Pancreas (tissue), 10 donors: ENCODE measurements at regions not wholly inside any gene's neighbourhood (a gene's known extent, or its start where the extent isn't known, plus 50 kb on each side); places are given as distances from the start of the nearest gene placed in this dataset.

Experiments used
- ATAC-seq, 4 donors: fragments of 200-7000 bp; cut with Tn5 transposase; one replicate each; pipeline versions ENCODE4 v1.8.0 to v1.9.1; 2020; ENCODE audit warnings: mild to moderate bottlenecking in 4 of 4, moderate library complexity in 4 of 4
- DNase-seq, 6 donors: peaks; one replicate each; pipeline ENCODE4 v3.0.0-alpha.2; 2020
- FAIRE-seq: peaks from 2 replicates; lab custom pipeline; 2012; peaks lifted over from hg19 to GRCh38; lab: Jason Lieb, UNC
- H3K27ac ChIP-seq, 4 donors: fragments of 200-600 bp; sonication (generic); 1 replicate in 3 of 4; 2 replicates in 1 of 4; pipeline versions ENCODE4 v1.5.0 to v1.8.0; 2020
- H3K27me3 ChIP-seq, 4 donors: fragments of 200-600 bp; one replicate each; pipeline ENCODE4 v1.8.0; 2021
- H3K36me3 ChIP-seq, 3 donors: fragments of 200-600 bp; sonication (generic) in 1 of 3; one replicate each; pipeline versions ENCODE4 v1.5.0 to v1.8.0; 2020 to 2021
- H3K4me1 ChIP-seq, 3 donors: fragments of 200-600 bp; one replicate each; pipeline ENCODE4 v1.8.0; 2021
- H3K4me3 ChIP-seq, 4 donors: fragments of 200-600 bp; sonication (generic) in 2 of 4; one replicate each; pipeline versions ENCODE4 v1.5.0 to v1.8.0; 2020 to 2021
- H3K9me3 ChIP-seq, 4 donors: fragments of 200-600 bp; one replicate each; pipeline ENCODE4 v1.8.0; 2021
- WGBS, 2 donors: extraction: QIAGEN DNeasy Blood & Tissue Kit; methylation state at CpG; one replicate each; pipeline ENCODE4 v1.1.7; 2013; 5-methylcytosine and 5-hydroxymethylcytosine counted together
- intact Hi-C, 3 donors: fragments of 100-400 bp; cut with DNase I; formaldehyde crosslinking; loops; one replicate each; pipeline versions ENCODE4 v1.11.1 to v1.14.2; 2022
- TF ChIP-seq, protein P1 (sequence below), 4 donors: fragments of 200-600 bp; sonication (generic) in 3 of 4; IDR thresholded peaks; one replicate each; pipeline versions ENCODE4 v1.5.0 to v1.8.0; 2021; ENCODE audit warnings: antibody characterized with exemption in 4 of 4
- donor health status: healthy with polysubstance abuse.
- donor health status: DM: no; HTN: no; CAD: no; lungs with moderate emphysema.
- donor health status: DM: no; HTN: no; CAD: no.
- donor health status: control.
- donor health status: control.
- donor health status: Bipolar disorder and iron deficiency.
- donor health status: DM: yes; HTN: yes; CAD: no.
- donor health status: DM: no; HTN: no; CAD: no.
- donor health status: DM: no; HTN: no; CAD: no.
- donor health status: DM: yes; HTN: yes; CAD: no.

DNA sequence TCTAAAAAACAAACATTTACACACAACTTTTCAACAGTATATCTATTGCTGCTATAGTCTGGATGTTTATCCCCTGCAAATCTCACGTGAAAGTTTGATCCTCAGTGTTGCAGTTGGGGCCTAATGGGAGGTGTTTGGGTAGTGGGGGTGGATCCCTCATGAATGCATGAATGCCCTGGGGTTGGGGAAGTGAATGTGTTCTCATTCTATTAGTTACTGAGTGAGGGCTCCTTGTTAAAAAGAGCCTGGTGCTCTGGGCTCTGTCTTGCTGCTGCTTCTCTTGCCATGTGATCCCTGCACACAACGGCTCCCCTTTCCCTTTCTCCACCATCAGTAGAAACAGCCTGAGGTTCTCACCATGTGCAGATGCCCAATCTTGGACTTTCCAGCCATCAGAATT is 242.7 kb upstream of the HTR2A start:
- Histone ChIP-seq H3K4me3 (no peak overlapping the region), H3K9me3 (no peaks in the 10 kb centered on the region), H3K36me3 (no peaks in the 10 kb centered on the region), H3K4me1 (peaks cover 9 to 14% (median 11%) of the 10 kb centered on the region in 3 donors), H3K27ac (no peak overlapping the region), H3K27me3 (no peaks in the 10 kb centered on the region)
- intact Hi-C loops = no loop called here
- ATAC-seq = no peak
- 84 to 89% methylated on average over 2 of the region's 2 CpGs for WGBS, 2 donors
- FAIRE-seq = no peak
- no peak for DNase-seq
- TF ChIP-seq, protein P1, sequence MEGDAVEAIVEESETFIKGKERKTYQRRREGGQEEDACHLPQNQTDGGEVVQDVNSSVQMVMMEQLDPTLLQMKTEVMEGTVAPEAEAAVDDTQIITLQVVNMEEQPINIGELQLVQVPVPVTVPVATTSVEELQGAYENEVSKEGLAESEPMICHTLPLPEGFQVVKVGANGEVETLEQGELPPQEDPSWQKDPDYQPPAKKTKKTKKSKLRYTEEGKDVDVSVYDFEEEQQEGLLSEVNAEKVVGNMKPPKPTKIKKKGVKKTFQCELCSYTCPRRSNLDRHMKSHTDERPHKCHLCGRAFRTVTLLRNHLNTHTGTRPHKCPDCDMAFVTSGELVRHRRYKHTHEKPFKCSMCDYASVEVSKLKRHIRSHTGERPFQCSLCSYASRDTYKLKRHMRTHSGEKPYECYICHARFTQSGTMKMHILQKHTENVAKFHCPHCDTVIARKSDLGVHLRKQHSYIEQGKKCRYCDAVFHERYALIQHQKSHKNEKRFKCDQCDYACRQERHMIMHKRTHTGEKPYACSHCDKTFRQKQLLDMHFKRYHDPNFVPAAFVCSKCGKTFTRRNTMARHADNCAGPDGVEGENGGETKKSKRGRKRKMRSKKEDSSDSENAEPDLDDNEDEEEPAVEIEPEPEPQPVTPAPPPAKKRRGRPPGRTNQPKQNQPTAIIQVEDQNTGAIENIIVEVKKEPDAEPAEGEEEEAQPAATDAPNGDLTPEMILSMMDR (IDR thresholded peaks at IDR 0.05) = no peak

DNA sequence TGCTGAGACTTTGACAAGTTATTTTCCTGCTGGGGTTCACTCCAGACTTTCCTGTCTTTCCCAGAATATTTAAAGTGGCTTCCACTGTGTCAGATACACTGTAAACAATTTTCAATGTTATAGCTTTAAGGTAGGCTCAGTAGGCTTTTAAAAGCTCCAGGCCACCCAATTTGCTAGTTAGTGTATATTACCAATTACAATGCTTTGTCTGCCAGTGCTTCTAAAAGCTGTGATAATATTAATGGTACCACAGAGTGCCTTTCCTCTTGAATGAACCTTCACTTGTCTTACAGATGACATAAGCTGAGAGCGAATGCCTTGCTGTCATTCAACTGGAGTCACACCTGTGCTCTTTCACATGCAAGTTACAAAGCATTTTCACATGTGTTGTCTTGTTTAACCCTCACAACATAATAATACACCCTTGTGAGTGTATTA is 239.7 kb upstream of the HTR2A start:
- no peak overlapping the region for H3K4me3 ChIP-seq
- ATAC-seq (peak; percentile 66 to 76 (median 70)), DNase-seq (peak in 1 of 6 donors; percentile 13), FAIRE-seq (no peak)
- TF ChIP-seq, protein P1 (IDR thresholded peaks at IDR 0.05) = no peak
- intact Hi-C loops = no loop called here
- H3K9me3 ChIP-seq = no peaks in the 10 kb centered on the region
- peak overlapping the region in 2 of 4 donors; percentile 25 to 49 for H3K27ac ChIP-seq
- 22 to 32% methylated on average over 1 of the region's 1 CpG for WGBS, 2 donors
- H3K4me1 ChIP-seq = peaks cover 7 to 17% (median 8%) of the 10 kb centered on the region in 3 donors
- no peaks in the 10 kb centered on the region for H3K27me3 ChIP-seq
- no peaks in the 10 kb centered on the region for H3K36me3 ChIP-seq

DNA sequence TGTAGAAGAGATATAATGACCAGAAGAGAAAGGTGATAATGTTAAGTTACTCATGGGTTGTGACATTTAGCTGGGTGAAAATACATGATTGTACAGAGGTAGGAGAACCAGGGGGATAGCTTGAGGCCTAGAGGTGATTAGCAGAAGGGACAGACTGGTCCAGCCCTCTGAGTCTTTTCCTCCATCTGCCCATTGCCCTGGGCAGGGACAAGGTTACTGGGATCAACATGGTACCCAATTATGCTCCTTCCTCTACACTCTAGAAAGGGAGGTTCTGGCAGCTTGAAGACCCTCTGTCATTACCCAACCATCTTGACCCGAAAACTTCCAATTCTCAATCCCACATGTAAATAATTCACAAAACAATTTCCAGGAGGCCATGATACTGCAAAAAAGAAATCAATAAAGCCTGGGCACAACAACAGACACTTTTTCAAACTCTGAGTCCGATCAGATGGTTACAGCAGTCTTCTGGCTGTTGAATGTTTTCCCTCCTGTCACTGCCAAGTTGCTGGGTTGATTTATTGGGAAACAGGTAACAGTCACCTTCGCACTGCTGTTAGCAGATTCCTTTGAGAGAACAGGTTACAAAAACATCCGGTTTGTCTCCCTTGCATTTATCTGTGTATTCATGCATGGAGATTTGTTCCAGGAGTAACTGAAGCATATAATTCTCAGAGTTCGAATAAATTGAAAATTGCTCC is 239.1 kb upstream of the HTR2A start:
- no peak overlapping the region for H3K4me3 ChIP-seq
- FAIRE-seq (no peak), ATAC-seq (peak; percentile 83 to 92 (median 86)), DNase-seq (peak in 2 of 6 donors; percentile 20 to 35)
- peaks cover 7 to 17% (median 8%) of the 10 kb centered on the region in 3 donors for H3K4me1 ChIP-seq
- no peaks in the 10 kb centered on the region for H3K9me3 ChIP-seq
- intact Hi-C loops = no loop called here
- H3K27ac ChIP-seq = peak overlapping the region in 2 of 4 donors; percentile 25 to 49
- TF ChIP-seq, protein P1 (IDR thresholded peaks at IDR 0.05) = no peak
- WGBS, 2 donors = 11 to 13% methylated on average over 5 of the region's 5 CpGs
- H3K27me3 ChIP-seq = no peaks in the 10 kb centered on the region
- H3K36me3 ChIP-seq = no peaks in the 10 kb centered on the region

DNA sequence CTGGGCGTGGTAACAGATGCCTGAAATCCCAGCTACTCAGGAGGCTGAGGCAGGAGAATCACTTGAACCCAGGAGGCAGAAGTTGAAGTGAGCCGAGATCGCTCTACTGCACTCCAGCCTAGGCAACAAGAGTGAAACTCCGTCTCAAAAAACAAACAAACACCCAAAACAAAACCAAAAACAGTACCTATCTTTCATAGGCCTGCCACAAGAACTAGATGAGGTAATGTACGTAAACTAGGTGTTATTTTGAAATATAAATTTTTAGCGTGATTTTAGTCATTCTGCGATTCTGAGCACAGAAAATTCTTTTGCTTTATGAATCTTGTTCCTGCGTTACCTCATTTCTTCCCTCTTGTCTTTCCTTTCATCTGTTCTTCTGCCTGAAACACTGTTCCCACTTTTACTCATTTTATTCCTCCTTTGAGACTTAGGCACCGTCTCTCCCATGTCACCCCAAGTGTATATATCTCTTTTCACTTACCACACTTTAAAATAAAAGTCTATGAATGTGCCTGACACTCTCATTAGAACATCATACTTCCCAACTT is 238.2 kb upstream of the HTR2A start:
- ATAC-seq (no peak), DNase-seq (no peak), FAIRE-seq (no peak)
- Histone ChIP-seq H3K27me3 (no peaks in the 10 kb centered on the region), H3K4me1 (peaks cover 7 to 17% (median 8%) of the 10 kb centered on the region in 3 donors), H3K9me3 (no peaks in the 10 kb centered on the region), H3K36me3 (no peaks in the 10 kb centered on the region), H3K27ac (no peak overlapping the region), H3K4me3 (no peak overlapping the region)
- WGBS, 2 donors = 85 to 96% methylated on average over 9 of the region's 9 CpGs
- intact Hi-C loops = no loop called here
- TF ChIP-seq, protein P1 (IDR thresholded peaks at IDR 0.05) = no peak

DNA sequence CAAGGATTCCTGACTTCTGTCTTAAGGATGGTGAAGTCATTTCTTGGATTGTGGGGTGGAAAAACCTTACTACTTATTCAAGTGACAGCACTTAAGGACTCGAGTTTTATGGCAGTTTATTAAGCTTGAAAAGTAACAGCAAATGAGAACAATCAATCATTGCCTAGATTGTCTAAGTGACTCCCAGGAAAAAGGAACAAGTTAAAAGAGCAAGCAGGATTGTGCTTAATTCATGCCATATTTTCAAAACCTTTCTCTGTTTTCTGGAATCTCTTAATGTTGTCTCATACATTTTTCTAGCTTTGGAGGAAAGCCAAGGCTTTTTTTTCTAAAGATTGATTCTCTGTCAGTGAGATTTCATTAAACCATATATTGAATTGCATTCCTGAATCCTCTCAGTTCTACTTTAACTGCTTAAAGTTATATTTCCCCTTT is 236.2 kb upstream of the HTR2A start:
- ATAC-seq = no peak
- no peaks in the 10 kb centered on the region for H3K36me3 ChIP-seq
- TF ChIP-seq, protein P1 (IDR thresholded peaks at IDR 0.05) = no peak
- DNase-seq = no peak
- no peaks in the 10 kb centered on the region for H3K9me3 ChIP-seq
- intact Hi-C loops = no loop called here
- no peak overlapping the region for H3K27ac ChIP-seq
- H3K4me1 ChIP-seq = peaks cover 7 to 17% (median 8%) of the 10 kb centered on the region in 3 donors
- H3K4me3 ChIP-seq = no peak overlapping the region
- H3K27me3 ChIP-seq = no peaks in the 10 kb centered on the region
- no peak for FAIRE-seq
- 5 to 15% methylated on average over 1 of the region's 1 CpG for WGBS, 2 donors
